Astrocyte of the cerebellum (primary cell): ENCODE measurements at regions not wholly inside any gene's neighbourhood (a gene's known extent, or its start where the extent isn't known, plus 50 kb on each side); places are given as distances from the start of the nearest gene placed in this dataset.
"Not testable (repeated sequence)": the region's sequence is repeated elsewhere in the genome, so short reads cannot be mapped to it uniquely, and the experiment has no call there.

Source experiments
- DNase-seq: peaks from one replicate; pipeline ENCODE4 v3.0.0-alpha.2; 2011; ENCODE audit warnings: low read depth
- H3K4me3 ChIP-seq: 2 replicates; pipeline ENCODE4 v1.5.1; 2011; ENCODE audit warnings: mild to moderate bottlenecking, low read depth, low read length, moderate library complexity
- CTCF ChIP-seq: IDR thresholded peaks from 2 replicates; pipeline ENCODE4 v1.5.1; 2012; ENCODE audit warnings: low read length, low read depth, moderate library complexity, mild to moderate bottlenecking; ENCODE audit errors: missing control alignments
- in situ Hi-C: cut with HindIII; loops from 2 replicates; pipeline ENCODE4 v1.10.0; 2017; ENCODE audit warnings: low sequenced_read_pairs

GRCh38 chrX:121165930-121166359 lies 118.5 kb downstream of the GLUD2 start:
- H3K4me3 ChIP-seq: no peak overlapping the region
- in situ Hi-C loops: no loop called here
- DNase-seq: no peak
- TF ChIP-seq CTCF: no peak

- no peak for TF ChIP-seq CTCF
- in situ Hi-C loops: no loop called here
- no peak overlapping the region for H3K4me3 ChIP-seq
- DNase-seq: no peak
Measured at GRCh38 chrX:121169099-121170035, 122.0 kb downstream of the GLUD2 start.

GRCh38 chrX:121172703-121173102 lies 125.3 kb downstream of the GLUD2 start:
- in situ Hi-C loops: no loop called here
- H3K4me3 ChIP-seq: no peak overlapping the region
- no peak for TF ChIP-seq CTCF
- no peak for DNase-seq

- no peak for DNase-seq
- in situ Hi-C loops: no loop called here
- H3K4me3 ChIP-seq: no peak overlapping the region
- TF ChIP-seq CTCF: no peak
Measured at GRCh38 chrX:121179972-121180371, 132.6 kb downstream of the GLUD2 start.

GRCh38 chrX:121191779-121192178 lies 144.4 kb downstream of the GLUD2 start:
- in situ Hi-C loops: no loop called here
- H3K4me3 ChIP-seq: no peak overlapping the region
- no peak for TF ChIP-seq CTCF
- DNase-seq: no peak

GRCh38 chrX:121195719-121196118 lies 148.3 kb downstream of the GLUD2 start:
- no peak overlapping the region for H3K4me3 ChIP-seq
- no peak for TF ChIP-seq CTCF
- no peak for DNase-seq
- in situ Hi-C loops: loop anchor here (5.0 kb wide), 1 partner anchor 62 kb away; no protein-coding TSS in a partner anchor

GRCh38 chrX:121196872-121197444 lies 149.5 kb downstream of the GLUD2 start:
- not testable (repeated sequence) for DNase-seq, H3K4me3 ChIP-seq
- in situ Hi-C loops: loop anchor here (5.0 kb wide), 1 partner anchor 60 kb away; no protein-coding TSS in a partner anchor
